Activated CD4-positive, alpha-beta T cell treated with anti-CD3 and anti-CD28 coated beads, Interleukin-2, amount 50 U/mL, for 24 hours (primary cell): ENCODE measurements at regions not wholly inside any gene's neighbourhood (a gene's known extent, or its start where the extent isn't known, plus 50 kb on each side); places are given as distances from the start of the nearest gene placed in this dataset.
"Not testable (repeated sequence)": the region's sequence is repeated elsewhere in the genome, so short reads cannot be mapped to it uniquely, and the experiment has no call there.

ENCODE experiments used
- DNase-seq, 2 donors: peaks; one replicate each; pipeline ENCODE4 v3.0.0-alpha.2; 2020; ENCODE audit warnings: low read depth in 1 of 2, low spot score in 1 of 2

GRCh38 chr7:25069900-25070443 lies 55.1 kb downstream of the CYCS start:
- peak in 1 of 2 donors; percentile 49 for DNase-seq

GRCh38 chr7:25068502-25069213 lies 56.4 kb downstream of the CYCS start:
- no peak for DNase-seq

GRCh38 chr7:25067726-25068501 lies 57.1 kb downstream of the CYCS start:
- DNase-seq, result no peak

GRCh38 chr7:25066253-25066652 lies 58.8 kb downstream of the CYCS start:
- DNase-seq, result no peak

- DNase-seq, result no peak
These were observed 62.7 kb downstream of the CYCS start for GRCh38 chr7:25062380-25062779.

GRCh38 chr7:25060487-25061055 lies 64.5 kb downstream of the CYCS start:
- DNase-seq, result no peak

GRCh38 chr7:25059576-25059975 lies 65.5 kb downstream of the CYCS start:
- no peak for DNase-seq

GRCh38 chr7:25056368-25056767 lies 68.7 kb downstream of the CYCS start:
- no peak for DNase-seq

- no peak for DNase-seq
These were observed 69.4 kb downstream of the CYCS start for GRCh38 chr7:25055520-25056220.

- no peak for DNase-seq
These were observed 70.1 kb downstream of the CYCS start for GRCh38 chr7:25054819-25055519.

- no peak for DNase-seq
These were observed 70.2 kb upstream of the OSBPL3 start for GRCh38 chr7:25050223-25050622.

GRCh38 chr7:25048444-25048834 lies 68.5 kb upstream of the OSBPL3 start:
- no peak for DNase-seq

- not testable (repeated sequence) for DNase-seq
These were observed 67.8 kb upstream of the OSBPL3 start for GRCh38 chr7:25047571-25048443.

GRCh38 chr7:25037325-25037724 lies 57.3 kb upstream of the OSBPL3 start:
- no peak for DNase-seq

GRCh38 chr7:25035274-25035673 lies 55.3 kb upstream of the OSBPL3 start:
- DNase-seq, result no peak

GRCh38 chr7:25034136-25034535 lies 54.2 kb upstream of the OSBPL3 start:
- no peak for DNase-seq

- DNase-seq, result no peak
These were observed 53.1 kb upstream of the OSBPL3 start for GRCh38 chr7:25032774-25033743.

- DNase-seq, result no peak
These were observed 51.5 kb upstream of the OSBPL3 start for GRCh38 chr7:25031432-25031831.

GRCh38 chr7:25031007-25031406 lies 51.0 kb upstream of the OSBPL3 start:
- DNase-seq, result no peak
